ENCODE measurements at regions not wholly inside any gene's neighbourhood (a gene's known extent, or its start where the extent isn't known, plus 50 kb on each side); places are given as distances from the start of the nearest gene placed in this dataset.
"Not testable (repeated sequence)": the region's sequence is repeated elsewhere in the genome, so short reads cannot be mapped to it uniquely, and the experiment has no call there.

DNA sequence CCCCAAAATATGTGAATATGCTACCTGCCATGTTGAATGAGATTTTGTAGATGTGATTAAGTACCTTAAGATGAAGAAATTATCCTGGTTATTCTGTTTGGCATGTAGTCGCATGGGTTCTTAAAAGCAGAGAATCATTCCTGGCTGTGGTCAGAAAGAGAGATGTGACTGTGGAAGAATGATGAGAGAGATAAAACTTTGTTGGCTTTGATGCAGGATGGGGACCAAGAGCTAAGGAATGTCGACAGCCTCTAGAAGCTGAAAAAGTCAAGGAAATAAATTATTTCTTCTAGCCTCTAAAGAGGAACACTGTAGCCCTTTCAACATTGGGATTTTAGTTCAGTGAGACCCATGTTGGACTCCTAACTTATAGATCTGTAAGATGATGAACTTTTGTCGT is 584.0 kb downstream of the PRIM2 start:
- not testable (repeated sequence) for H3K36me3 Mint-ChIP-seq (ENCODE audit: insufficient read depth in 1 of 3, low read depth in 3 of 3); H3K18ac ChIP-seq (ENCODE audit: insufficient read length, low read depth, low read length); H3K27ac ChIP-seq (ENCODE audit: insufficient read length, low read depth, low read length); H3K4me3 Mint-ChIP-seq; H3K79me1 ChIP-seq (ENCODE audit: insufficient read depth, low read depth, low read length, poor library complexity, severe bottlenecking); H3T11ph ChIP-seq (ENCODE audit: low read length); H4K20me1 ChIP-seq (ENCODE audit: control insufficient read depth, insufficient read depth, insufficient read length); H2BK20ac ChIP-seq (ENCODE audit: low read depth, low read length, poor library complexity, severe bottlenecking); H4K5ac ChIP-seq (ENCODE audit: insufficient read length, low read depth, low read length); H3K4ac ChIP-seq (ENCODE audit: low read depth, low read length); H2BK5ac ChIP-seq (ENCODE audit: insufficient read length, low read length); H3K27me3 Mint-ChIP-seq (ENCODE audit: low read depth); H2AFZ ChIP-seq (ENCODE audit: low read length); H3K14ac ChIP-seq (ENCODE audit: insufficient read depth, low read length); H2BK15ac ChIP-seq (ENCODE audit: low read depth, low read length); H3K23ac ChIP-seq (ENCODE audit: insufficient read length, low read depth, low read length); DNase-seq; H3K9me3 ChIP-seq (ENCODE audit: control insufficient read depth, low read depth, low read length); H3K79me2 ChIP-seq (ENCODE audit: insufficient read depth, low read length); H3K27ac Mint-ChIP-seq; H3K9ac ChIP-seq (ENCODE audit: extremely low read depth, insufficient read length, low read length); H4K91ac ChIP-seq (ENCODE audit: insufficient read length, low read depth, low read length); H3K56ac ChIP-seq (ENCODE audit: insufficient read length, low read depth, low read length); H3K4me1 Mint-ChIP-seq; H2BK120ac ChIP-seq (ENCODE audit: low read depth, low read length, poor library complexity, severe bottlenecking); H4K8ac ChIP-seq (replicated peaks; ENCODE audit: insufficient read length, low read depth, low read length); H2BK12ac ChIP-seq (ENCODE audit: insufficient read length, low read depth, low read length); H3K4me2 ChIP-seq (ENCODE audit: insufficient read depth, insufficient read length, low read length); H2AK5ac ChIP-seq (ENCODE audit: insufficient read length, low read length); H3K23me2 ChIP-seq (ENCODE audit: insufficient read length, low read depth, low read length, poor library complexity, severe bottlenecking); H3K27me3 ChIP-seq (ENCODE audit: insufficient read depth, low read length); H3K4me1 ChIP-seq (ENCODE audit: insufficient read depth, low read length)
- WGBS (ENCODE audit: extremely low coverage, insufficient read length, low lambda C conversion rate): no CpG with 5 or more reads among the region's 3 CpGs
- H3K9me3 Mint-ChIP-seq: peaks cover 0 to 33% of the 10 kb centered on the region in 2 experiments; a peak in 2 of 5 replicates

DNA sequence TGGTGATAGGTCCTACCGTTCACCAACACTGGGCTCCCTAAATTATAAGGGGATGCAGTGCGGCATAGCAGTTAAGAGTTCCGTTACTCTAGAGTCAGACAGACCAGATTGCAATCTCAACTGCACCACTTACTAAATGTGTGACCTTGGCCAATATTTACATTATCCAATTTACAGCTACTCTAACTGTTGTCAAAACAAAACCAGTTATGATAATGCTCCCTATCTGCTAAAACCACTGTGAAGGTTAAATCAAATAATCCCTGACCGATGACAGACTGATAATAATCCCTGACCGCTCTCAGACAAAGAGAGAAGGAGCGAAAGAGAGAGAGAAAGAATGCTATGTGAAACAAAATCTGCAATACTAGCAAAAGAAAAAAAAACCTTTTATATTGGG is 586.9 kb downstream of the PRIM2 start:
- H3K36me3 Mint-ChIP-seq (ENCODE audit: insufficient read depth in 1 of 3, low read depth in 3 of 3); DNase-seq; H3K9me3 ChIP-seq (ENCODE audit: control insufficient read depth, low read depth, low read length); H2BK120ac ChIP-seq (ENCODE audit: low read depth, low read length, poor library complexity, severe bottlenecking); H3K23ac ChIP-seq (ENCODE audit: insufficient read length, low read depth, low read length); H3K79me1 ChIP-seq (ENCODE audit: insufficient read depth, low read depth, low read length, poor library complexity, severe bottlenecking); H2AK5ac ChIP-seq (ENCODE audit: insufficient read length, low read length); H2BK20ac ChIP-seq (ENCODE audit: low read depth, low read length, poor library complexity, severe bottlenecking); H3K4me2 ChIP-seq (ENCODE audit: insufficient read depth, insufficient read length, low read length); H3K23me2 ChIP-seq (ENCODE audit: insufficient read length, low read depth, low read length, poor library complexity, severe bottlenecking); H3K4ac ChIP-seq (ENCODE audit: low read depth, low read length); H4K5ac ChIP-seq (ENCODE audit: insufficient read length, low read depth, low read length); H4K91ac ChIP-seq (ENCODE audit: insufficient read length, low read depth, low read length); H3K79me2 ChIP-seq (ENCODE audit: insufficient read depth, low read length); H2BK15ac ChIP-seq (ENCODE audit: low read depth, low read length); H3K27me3 ChIP-seq (ENCODE audit: insufficient read depth, low read length); H3K4me3 Mint-ChIP-seq; H3K14ac ChIP-seq (ENCODE audit: insufficient read depth, low read length); H3K9ac ChIP-seq (ENCODE audit: extremely low read depth, insufficient read length, low read length); H4K20me1 ChIP-seq (ENCODE audit: control insufficient read depth, insufficient read depth, insufficient read length); H2BK5ac ChIP-seq (ENCODE audit: insufficient read length, low read length); H3K4me1 ChIP-seq (ENCODE audit: insufficient read depth, low read length); H2AFZ ChIP-seq (ENCODE audit: low read length); H3K56ac ChIP-seq (ENCODE audit: insufficient read length, low read depth, low read length); H3K4me1 Mint-ChIP-seq; H3K18ac ChIP-seq (ENCODE audit: insufficient read length, low read depth, low read length); H3K27me3 Mint-ChIP-seq (ENCODE audit: low read depth); H3T11ph ChIP-seq (ENCODE audit: low read length); H3K27ac Mint-ChIP-seq; H4K8ac ChIP-seq (replicated peaks; ENCODE audit: insufficient read length, low read depth, low read length); H2BK12ac ChIP-seq (ENCODE audit: insufficient read length, low read depth, low read length); H3K27ac ChIP-seq (ENCODE audit: insufficient read length, low read depth, low read length): not testable (repeated sequence)
- WGBS (ENCODE audit: extremely low coverage, insufficient read length, low lambda C conversion rate): no CpG with 5 or more reads among the region's 6 CpGs
- H3K9me3 Mint-ChIP-seq: peaks cover 0 to 16% of the 10 kb centered on the region in 2 experiments; a peak in 2 of 5 replicates
